HG03280 (cell line): ENCODE measurements at regions not wholly inside any gene's neighbourhood (a gene's known extent, or its start where the extent isn't known, plus 50 kb on each side); places are given as distances from the start of the nearest gene placed in this dataset.
"Not testable (repeated sequence)": the region's sequence is repeated elsewhere in the genome, so short reads cannot be mapped to it uniquely, and the experiment has no call there.

Experiments
- ATAC-seq: cut with Tn5 transposase; IDR thresholded peaks from one replicate; pipeline ENCODE4 v1.9.1; 2021; ENCODE audit warnings: mild to moderate bottlenecking, moderate library complexity; ENCODE audit not compliant: unreplicated experiment

DNA sequence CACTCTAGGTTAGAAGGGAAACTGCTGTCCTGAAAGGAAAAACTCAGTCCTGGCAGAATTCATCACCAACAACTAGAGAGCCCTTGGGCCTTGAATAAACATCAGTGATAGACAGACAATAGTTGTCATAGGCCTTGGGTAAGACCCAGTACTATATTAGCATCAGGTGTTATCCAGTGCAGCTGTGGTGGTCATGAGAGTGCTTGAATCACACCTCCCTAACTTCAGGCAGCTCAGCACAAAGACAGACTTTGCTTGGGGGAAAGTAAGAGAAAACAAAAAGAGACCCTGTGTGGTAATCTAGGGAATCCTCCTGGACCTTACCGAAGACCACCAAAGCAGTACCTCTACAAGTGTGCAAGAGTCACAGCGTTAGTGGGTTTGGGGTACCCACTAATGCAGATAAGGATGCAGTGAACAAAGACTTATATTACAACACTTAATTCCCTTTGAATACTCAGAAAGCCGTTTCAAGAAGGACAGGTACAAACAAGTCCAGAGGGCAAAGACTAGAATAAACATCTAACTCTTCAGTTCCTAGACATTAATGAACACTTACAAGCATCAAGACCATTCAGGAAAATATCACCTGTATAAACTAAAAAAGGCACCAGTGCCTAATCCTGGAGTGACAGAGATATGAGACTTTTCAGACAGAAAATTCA lies 332.3 kb upstream of the EPHA3 start:
- no peak for ATAC-seq

DNA sequence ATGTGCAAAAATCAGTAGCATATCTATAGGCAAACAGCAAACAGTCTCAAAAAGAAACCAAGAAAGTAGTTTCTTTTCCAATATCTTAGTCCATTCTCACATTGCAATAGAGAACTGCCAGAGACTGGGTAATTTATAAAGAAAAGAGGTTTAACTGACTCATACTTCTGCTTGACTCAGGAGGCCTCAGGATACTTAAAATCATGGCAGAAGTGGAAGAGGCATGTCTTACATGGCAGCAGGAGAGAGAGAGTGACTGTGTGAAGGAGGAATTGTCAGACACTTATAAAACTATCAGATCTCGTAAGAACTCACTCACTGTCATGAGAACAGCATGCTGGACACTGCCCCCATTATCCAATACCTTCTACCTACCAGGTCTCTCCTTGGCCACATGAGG lies 327.9 kb upstream of the EPHA3 start:
- ATAC-seq: no peak

DNA sequence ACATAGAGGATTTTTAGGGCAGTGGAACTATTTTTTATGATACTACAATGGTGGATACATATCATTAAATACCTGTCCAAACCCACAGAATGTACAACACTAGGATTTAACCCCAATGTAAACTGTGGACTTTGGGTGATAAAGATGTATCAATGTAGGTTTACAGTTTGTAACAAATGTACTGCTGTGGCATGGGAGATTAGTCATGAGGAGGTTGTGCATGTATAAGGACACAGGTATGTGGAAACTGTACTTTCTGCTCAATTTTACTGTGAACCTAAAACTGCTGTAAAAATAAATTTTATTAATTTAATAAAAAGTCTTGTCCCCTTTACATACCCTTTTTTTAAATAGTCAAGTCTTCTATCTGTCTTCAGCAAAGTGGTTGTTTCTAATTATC lies 322.5 kb upstream of the EPHA3 start:
- ATAC-seq: no peak

DNA sequence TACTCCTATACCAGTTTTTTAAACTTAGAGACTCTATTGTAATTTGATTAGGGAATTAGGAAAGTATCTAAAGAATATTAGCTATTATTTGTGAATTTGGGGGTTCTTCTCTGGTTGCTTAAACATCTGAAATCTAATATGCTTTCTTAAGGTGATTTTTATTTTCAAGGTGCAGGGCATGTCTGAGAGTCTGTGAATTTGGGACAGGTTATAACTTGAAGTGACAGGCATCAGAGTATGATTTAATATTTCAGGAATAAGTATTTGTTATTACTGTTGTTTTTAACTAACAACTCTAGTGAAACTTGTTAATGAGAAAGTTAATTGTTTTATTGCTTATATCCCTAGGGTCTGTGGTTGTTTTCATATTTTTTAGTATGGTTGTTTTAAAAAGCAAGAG lies 321.6 kb upstream of the EPHA3 start:
- ATAC-seq: no peak

DNA sequence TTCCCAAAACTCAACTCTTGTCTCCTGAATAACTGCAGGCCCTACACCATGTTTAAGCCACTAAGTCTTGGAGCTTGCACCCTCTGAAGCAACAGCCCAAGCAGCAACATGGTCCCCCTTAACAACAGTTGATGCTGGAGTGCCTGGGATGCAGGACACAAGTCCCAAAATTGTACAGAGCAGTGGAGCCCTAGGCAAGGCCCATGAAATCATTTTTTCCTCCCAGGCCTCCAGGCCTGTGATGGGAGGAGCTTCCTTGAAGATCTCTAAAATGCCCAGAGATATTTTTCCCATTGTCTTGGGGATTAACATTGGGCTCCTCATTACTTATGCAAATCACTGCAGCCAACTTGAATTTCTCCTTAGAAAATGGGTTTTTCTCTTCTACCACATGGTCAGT lies 311.9 kb upstream of the EPHA3 start:
- no peak for ATAC-seq

DNA sequence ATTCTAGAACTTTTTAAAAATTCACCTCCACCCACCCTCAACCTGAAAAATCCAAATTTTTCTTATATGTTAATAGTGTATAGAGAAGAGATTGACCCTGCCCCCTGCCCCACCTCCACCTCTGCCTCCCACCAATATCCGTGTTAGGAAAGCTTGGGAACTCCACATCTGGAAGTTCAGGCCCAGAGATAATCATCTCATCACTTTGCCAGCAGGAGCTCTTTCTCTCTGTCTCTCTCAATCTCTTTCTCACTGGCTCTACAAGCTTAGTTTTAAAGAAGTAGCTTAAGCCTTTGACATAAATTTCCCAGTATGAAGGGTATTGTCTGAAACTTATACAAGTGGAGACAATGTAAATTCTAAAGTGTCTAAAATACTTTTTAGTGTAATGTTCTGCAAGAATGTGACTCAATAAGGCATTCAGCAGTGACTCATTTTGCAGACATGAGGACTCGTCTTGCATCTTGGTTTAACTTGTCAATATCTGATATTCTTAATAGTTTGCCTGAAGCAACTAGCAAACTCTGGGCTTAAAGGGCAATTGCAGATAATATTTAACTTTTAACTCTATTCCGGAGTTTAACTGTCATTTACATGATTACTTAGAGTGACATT lies 299.8 kb upstream of the EPHA3 start:
- ATAC-seq: no peak

DNA sequence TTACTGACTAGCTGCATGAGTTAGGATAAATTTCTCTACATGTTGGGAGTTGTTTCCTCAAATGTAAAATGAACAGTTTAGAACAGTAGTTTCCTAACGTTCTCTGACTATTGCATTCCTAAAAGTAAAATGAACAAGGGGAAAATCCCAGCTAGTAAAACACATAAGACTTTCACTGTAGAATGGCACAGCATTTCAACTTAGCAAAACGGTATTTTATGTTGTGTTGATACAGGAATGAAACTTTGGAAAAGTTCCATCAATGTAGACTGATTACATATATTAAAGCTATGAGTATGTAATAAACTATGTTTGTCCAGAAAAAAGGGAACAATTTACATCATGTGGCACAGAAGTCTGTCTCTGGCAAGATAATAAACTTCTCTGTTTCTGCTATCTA lies 297.4 kb upstream of the EPHA3 start:
- ATAC-seq: no peak

DNA sequence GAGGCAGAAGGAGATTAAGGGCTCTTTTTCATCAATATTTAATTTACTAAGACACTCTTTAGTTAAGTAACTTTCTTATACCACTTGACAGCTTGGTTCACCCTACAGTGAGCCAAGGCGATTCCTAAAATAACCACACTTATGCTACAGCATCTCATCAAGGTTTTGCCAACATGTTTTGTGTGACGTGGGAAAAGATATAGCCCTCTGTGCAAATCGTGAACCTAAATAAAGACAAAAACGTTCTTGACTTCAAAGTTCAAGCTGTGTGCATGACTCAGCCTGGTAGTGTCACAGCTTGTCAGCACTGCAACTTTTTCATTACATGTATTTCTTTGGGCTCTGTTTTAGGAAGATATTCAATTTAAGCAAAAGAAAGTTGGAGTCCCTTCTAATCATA lies 297.0 kb upstream of the EPHA3 start:
- no peak for ATAC-seq

DNA sequence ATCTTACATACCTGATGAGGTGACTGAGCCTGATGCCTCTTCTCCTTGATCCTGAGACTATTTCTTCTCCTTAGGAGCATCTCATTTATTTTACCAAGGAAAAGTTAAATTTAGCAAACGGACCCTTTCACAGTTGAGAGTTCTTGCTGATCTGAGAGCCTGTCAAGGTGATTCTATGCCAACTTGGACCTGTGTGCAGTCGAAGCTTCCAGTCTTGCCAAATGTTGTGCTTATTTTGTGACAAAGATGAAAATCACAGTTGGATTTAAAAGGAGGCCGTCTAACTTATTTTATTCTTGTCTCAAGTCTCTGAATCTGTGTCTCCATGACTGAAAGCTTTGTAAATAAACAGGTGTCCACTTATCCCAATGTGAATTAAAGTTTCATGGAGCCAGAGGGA lies 296.3 kb upstream of the EPHA3 start:
- no peak for ATAC-seq

DNA sequence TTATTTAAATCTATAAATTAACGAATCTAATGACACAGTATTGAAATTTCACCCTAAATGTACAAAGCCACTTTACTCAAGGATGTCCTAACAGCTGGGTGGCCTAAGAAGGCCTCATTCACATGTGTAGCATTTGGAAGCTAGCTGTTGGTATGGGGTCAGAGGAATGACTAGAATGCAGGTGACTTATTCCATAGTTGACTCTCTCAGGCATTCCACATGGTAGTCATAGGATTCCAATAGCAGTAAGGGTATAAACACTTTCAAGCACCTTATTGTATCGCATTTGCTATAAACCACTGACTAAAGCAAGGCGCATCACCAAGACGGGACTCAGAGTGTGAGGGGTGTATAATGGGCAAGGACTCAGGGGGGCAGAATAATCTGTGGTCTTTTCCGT lies 294.8 kb upstream of the EPHA3 start:
- no peak for ATAC-seq

DNA sequence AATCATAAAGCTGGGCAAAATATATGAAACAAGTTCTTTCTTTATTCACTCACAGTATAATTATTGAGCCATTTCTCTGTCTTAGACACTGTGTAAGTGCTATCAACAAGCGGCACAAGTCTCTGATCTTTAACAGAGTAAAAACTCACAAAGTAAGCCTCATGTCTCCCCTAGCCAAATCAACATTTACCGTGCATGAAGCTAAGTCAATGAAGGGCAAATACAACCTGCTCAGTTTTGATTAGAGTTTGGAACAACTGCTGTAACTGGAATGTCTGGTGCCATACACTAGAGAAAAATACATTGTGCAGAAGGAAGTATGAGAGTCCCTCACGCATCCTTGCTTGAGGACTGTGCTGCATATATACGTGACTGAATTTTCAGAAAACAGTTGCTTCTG lies 291.0 kb upstream of the EPHA3 start:
- ATAC-seq: no peak

DNA sequence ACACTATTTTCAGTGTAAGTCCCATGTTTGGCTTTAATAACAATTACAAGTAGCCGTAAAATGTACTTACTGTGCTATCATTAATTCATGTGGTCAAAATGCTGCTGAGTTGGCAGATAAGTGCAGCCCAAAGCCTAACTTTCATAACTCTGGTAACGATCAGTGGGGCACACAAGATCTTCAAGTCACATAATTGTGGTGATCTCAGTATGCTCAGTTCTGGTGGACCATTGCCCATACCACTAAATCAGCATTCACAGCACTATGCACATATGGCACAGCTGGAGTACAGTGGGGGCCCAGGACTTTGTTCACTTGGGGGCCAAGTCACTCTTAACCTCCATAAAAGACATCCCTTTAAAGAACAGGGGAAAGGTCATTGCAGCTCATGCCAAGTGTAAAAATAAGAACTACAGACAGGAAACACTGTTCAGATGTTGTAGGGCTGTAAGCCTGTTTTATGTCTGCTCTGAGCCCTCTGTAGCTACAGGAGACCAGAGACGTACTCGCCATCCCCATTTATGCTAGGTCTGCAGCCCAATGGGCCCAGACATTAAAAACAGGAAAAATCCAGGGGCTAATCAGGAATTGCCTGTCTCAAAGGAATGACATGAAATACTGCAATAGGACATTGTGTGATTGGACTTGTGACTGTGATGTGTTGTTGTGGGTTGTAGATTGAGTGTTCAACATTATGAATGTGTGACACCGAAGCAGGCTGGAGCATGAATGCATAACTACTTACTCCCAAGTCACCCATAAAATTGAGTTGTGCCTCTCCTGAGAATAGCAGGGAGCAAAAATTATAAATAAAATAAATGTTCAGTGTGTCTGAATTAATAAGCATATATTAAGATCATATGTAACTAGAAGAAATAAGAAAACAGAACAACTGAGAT lies 282.5 kb upstream of the EPHA3 start:
- no peak for ATAC-seq

DNA sequence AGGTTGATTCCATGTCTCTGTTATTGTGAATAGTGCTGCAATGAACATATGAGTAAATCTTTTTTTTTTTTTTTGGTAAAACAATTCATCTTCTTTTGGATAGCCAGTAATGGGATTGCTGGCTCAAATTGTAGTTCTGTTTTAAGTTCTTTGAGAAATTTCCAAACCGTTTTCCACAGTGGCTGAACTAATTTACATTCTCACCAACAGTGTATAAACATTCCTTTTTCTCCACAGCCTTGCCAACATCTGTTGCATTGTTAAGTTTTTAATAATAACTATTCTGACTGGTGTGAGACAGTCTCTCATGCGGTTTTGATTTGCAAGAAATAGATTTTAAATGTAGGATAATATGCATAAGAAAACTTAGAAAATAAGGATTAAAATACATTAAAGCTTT lies 279.0 kb upstream of the EPHA3 start:
- ATAC-seq: no peak

DNA sequence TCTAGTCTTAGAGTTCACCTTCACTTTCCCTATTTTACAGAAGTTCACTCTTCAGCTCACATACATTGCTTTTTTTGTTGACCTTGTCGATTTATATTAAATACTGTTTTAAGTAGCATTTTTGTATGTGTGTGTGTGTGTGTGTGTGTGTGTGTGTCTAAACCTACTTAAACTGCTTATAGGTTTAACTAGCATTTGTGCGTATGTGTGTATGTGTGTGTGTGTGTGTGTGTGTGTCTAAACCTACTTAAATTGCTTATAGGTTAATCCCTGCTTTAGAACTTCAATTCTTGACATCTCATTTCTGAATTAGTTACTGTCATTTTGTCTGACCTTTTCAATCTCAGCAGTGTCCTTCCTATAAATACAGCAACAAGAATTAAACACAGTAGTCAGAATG lies 254.8 kb upstream of the EPHA3 start:
- ATAC-seq: no peak

DNA sequence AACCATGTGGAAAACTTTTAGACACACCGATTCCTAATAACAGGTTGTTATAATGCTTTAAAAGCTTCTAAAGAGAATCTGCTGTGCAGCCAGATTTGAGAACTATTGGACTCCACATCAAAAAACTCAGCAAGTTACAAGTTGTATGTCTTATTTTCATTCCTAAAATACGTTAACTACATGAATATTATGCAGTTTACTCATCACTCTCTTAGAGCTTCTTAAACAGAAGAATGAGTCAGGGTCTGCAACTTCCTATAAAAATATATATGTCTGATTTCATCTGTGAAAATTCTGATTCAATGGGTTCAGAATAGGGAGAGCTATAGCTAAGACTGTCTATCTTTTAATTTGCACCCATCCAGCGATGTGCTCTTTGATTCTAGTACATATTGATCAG lies 244.2 kb upstream of the EPHA3 start:
- ATAC-seq: no peak

DNA sequence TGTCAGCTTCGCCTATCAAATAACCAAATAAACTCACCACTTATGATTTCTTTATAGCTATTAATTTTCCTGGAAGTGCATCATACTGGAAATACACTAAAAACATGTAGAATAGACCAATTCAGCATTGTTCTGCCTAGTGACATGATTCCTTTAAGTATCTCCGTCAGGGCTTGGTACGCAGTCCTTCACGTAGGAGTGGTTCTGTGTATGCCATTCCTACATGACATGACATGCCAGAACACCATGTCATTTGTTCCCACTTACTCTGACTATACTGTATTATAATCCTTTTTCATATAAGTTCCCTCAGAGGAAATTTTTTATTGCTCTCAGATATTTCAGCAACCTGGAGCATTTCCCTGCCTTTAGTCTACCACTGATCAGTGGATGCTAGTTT lies 230.7 kb upstream of the EPHA3 start:
- ATAC-seq: no peak

DNA sequence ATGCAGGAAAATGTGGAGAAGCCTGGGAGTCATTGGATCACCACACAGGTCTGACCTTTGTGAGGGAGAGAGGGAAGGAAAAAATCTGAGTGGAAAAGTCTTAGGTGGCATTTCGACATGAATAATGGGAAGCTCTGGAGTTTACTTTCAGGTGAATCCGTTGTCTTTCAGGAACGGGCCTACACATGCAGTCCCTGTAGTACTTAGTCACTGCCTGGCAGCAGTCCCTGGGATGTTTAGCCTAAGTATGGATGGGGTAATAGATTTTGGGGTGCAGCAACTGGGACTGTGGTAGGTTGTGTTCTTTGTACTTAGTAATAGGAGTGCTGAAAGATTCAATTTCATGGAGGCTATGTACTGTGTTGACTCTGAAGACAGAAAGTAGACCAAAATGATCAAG lies 227.5 kb upstream of the EPHA3 start:
- no peak for ATAC-seq

DNA sequence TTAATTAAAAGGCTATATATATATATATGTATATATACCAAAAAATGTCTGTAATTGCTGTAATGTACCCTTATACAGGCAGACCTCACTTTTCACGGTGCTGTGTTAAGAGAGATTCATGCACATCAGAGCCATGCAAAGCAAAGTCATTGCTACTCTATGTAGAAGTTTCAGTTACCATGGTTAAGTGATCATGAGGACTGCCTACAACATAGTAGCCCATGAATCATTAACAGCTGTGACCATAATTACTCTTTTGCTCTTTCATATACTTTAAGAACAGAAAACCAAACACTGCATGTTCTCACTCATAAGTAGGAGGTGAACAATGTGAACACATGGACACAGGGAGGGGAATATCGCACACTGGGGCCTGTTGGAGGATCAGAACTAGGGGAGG lies 225.3 kb upstream of the EPHA3 start:
- ATAC-seq: peak; percentile 95

DNA sequence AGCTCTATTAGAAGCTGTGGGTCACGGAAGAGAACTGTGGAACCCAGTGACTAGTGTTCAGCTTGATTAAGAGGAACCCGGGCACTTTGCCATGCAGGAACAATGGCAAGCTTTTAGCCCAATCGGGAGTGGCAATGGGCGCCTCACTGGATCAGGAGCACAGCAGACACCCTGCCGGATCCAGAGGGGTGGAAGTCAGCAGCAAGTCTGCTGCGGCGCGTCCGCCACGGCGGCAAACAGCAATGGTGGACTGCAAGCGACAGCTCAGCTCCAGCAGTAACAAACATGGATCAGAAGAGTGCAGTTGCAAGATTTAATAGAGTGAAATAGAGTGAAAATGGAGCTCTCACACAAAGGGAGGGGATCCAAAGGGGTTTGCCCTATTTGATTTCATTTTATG lies 220.8 kb upstream of the EPHA3 start:
- ATAC-seq: not testable (repeated sequence)

DNA sequence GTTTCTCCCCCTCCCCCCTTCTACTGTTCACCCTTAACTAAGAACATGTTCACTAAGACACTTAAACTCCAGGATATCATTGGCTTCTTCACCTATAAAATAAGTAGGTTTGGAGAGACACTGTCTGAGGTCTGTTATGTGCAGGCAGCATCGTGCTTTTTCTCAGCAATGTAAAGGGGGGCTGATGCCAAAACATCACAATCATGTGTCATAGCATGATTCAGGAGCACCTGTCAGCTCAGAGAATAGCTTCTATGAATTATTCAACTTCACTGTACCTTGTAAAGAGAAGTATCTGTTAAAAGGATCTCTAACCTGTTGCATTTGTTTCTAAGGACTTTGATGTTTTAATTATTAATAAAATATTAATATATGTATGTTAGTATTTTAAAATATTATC lies 211.4 kb upstream of the EPHA3 start:
- ATAC-seq: no peak

DNA sequence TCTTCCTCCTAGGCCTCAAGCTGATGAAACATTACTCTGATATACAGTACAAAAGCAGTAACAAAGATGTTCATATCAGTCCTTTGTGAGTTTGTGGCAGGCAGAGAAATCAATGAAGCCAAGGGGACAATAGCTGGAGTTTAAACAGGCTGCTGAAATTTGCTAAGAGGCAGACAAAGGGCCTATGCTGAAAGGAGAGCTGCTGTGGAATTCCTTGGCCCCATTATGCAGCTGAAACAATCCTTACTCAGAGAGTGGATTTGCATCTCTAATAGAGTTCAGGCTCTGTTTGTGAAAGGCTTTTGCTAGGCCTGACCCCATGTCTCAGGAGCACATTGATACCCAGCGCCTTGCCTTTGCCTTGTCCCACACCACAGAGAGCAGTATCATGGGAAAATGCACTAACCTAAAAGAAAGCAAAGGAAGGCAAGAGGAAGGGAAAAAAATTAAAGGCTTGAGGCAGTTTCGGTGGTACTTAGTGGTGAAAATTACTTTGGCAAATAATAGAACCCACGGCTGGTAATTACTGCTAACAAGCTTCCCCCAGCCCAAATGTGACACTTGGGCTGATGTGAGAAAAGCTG lies 195.0 kb upstream of the EPHA3 start:
- ATAC-seq: no peak

DNA sequence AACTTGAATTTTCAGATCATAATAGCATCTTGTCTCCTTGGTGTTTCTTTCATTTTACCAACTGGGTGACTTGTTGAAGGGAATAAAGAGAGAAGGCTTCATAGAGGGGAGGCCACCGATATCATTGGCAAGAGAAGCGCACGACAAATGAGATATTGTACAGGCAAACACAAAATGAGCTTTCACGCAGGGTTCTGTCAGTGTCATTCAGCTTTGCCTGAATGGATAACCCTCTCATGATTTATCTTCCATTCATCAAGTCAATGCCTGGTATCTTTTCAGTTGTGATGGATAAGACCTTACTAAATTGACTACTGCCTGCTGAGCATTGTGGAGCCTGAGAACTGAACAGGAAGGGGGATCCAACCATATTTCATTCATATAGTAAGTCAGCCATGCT lies 188.6 kb upstream of the EPHA3 start:
- no peak for ATAC-seq
